Endothelial cell of umbilical vein (primary cell): ENCODE measurements at regions not wholly inside any gene's neighbourhood (a gene's known extent, or its start where the extent isn't known, plus 50 kb on each side); places are given as distances from the start of the nearest gene placed in this dataset.

Experiments used
- BruUV-seq: library from RNA; stranded (reverse); fragments of 400-500 nt; replicated peaks from 2 replicates; lab custom pipeline; 2021; lab: Mats Ljungman, UMichigan
- CTCF ChIA-PET: fragments of 300-600, 350-600 bp; sonication (Branson Sonifier 250); formaldehyde crosslinking; loops from one replicate; lab custom pipeline; 2021; ENCODE audit warnings: antibody characterized with exemption, inconsistent platforms; lab: Charles Lee
- POLR2A ChIA-PET: fragments of 300-600, 350-600 bp; sonication (Branson Sonifier 250); formaldehyde crosslinking; loops from one replicate; lab custom pipeline; 2021; ENCODE audit warnings: antibody characterized with exemption, inconsistent platforms; lab: Charles Lee
- DNase-seq: peaks from one replicate; pipeline ENCODE4 v3.0.0-alpha.2; 2011; ENCODE audit warnings: low read depth, low spot score
- FAIRE-seq: peaks from 2 replicates; lab custom pipeline; 2011; peaks lifted over from hg19 to GRCh38; lab: Jason Lieb, UNC
- H2AFZ ChIP-seq: 2 replicates; pipeline ENCODE4 v1.6.0; 2012; ENCODE audit warnings: low read depth, low read length, control low read depth, inconsistent platforms
- H3K27ac ChIP-seq: 2 replicates; pipeline ENCODE4 v1.5.1; 2011; ENCODE audit warnings: low read depth, mild to moderate bottlenecking, control low read depth, low read length, moderate library complexity; ENCODE audit not compliant: insufficient read depth
- H3K27me3 ChIP-seq, 2 experiments: 2 replicates each; pipeline versions ENCODE4 v1.6.0 to v1.6.1; 2011; ENCODE audit warnings: low read length in 2 of 2, mixed read lengths in 1 of 2; ENCODE audit not compliant: control insufficient read depth in 2 of 2, insufficient read depth in 2 of 2
- H3K36me3 ChIP-seq, 2 experiments: 2 replicates in 1 of 2; 3 replicates in 1 of 2; pipeline ENCODE4 v1.5.1; 2011; ENCODE audit warnings: low read length in 2 of 2, mild to moderate bottlenecking in 1 of 2, moderate library complexity in 1 of 2; ENCODE audit not compliant: control insufficient read depth in 2 of 2, insufficient read depth in 2 of 2; ENCODE audit errors: extremely low read depth in 1 of 2
- H3K4me1 ChIP-seq: 3 replicates; pipeline ENCODE4 v1.5.1; 2011; ENCODE audit warnings: mild to moderate bottlenecking, low read length; ENCODE audit not compliant: control insufficient read depth, insufficient read depth; ENCODE audit errors: extremely low read depth
- H3K4me2 ChIP-seq: 2 replicates; pipeline ENCODE4 v1.6.1; 2011; ENCODE audit warnings: low read length, control low read depth, mixed read lengths; ENCODE audit not compliant: insufficient read depth
- H3K4me3 ChIP-seq, 3 experiments: fragments of 200-600 bp in 1 of 3; sonication (generic), shearing (Covaris generic) in 1 of 3; replicated peaks in 1 of 3; 2 replicates each; pipeline ENCODE4 v1.5.1; 2011 to 2016; ENCODE audit warnings: control low read depth in 3 of 3, low read length in 3 of 3, mild to moderate bottlenecking in 2 of 3, inconsistent platforms in 1 of 3, low read depth in 1 of 3, moderate library complexity in 1 of 3; ENCODE audit not compliant: insufficient read depth in 1 of 3
- H3K79me2 ChIP-seq: 2 replicates; pipeline ENCODE4 v1.6.0; 2012; ENCODE audit warnings: low read length, inconsistent platforms; ENCODE audit not compliant: control insufficient read depth, insufficient read depth
- H3K9ac ChIP-seq: replicated peaks from 2 replicates; pipeline ENCODE3; 2011; ENCODE audit warnings: low read length, control low read depth; ENCODE audit not compliant: insufficient read depth; ENCODE audit errors: extremely low read depth
- H3K9me1 ChIP-seq: replicated peaks from 3 replicates; pipeline ENCODE4 v1.6.0; 2011; ENCODE audit warnings: mild to moderate bottlenecking, low read length; ENCODE audit not compliant: control insufficient read depth, insufficient read depth; ENCODE audit errors: extremely low read depth
- H3K9me3 ChIP-seq: replicated peaks from 2 replicates; pipeline ENCODE4 v1.5.1; 2012; ENCODE audit warnings: low read length, inconsistent platforms; ENCODE audit not compliant: control insufficient read depth, insufficient read depth
- H4K20me1 ChIP-seq: replicated peaks from 2 replicates; pipeline ENCODE3; 2011; ENCODE audit warnings: mild to moderate bottlenecking, low read length; ENCODE audit not compliant: control insufficient read depth, insufficient read depth; ENCODE audit errors: extremely low read depth
- EZH2 ChIP-seq: IDR thresholded peaks from 2 replicates; pipeline ENCODE4 v1.6.1; 2012; ENCODE audit warnings: borderline replicate concordance, low read depth, mild to moderate bottlenecking, moderate library complexity, low read length, inconsistent platforms; ENCODE audit not compliant: severe bottlenecking
- FOS ChIP-seq: IDR thresholded peaks from 2 replicates; pipeline ENCODE4 v1.6.1; 2011; ENCODE audit warnings: mild to moderate bottlenecking, low read length, moderate library complexity, borderline replicate concordance; ENCODE audit not compliant: insufficient read depth
- GATA2 ChIP-seq: IDR thresholded peaks from 2 replicates; pipeline ENCODE4 v1.7.0; 2011; ENCODE audit warnings: low read depth, mild to moderate bottlenecking, moderate library complexity, mixed read lengths, low read length; ENCODE audit not compliant: insufficient read length, insufficient read depth
- JUN ChIP-seq: IDR thresholded peaks from 2 replicates; pipeline ENCODE4 v1.6.1; 2011; ENCODE audit warnings: borderline replicate concordance, low read depth; ENCODE audit not compliant: insufficient read length, insufficient read depth
- MYC ChIP-seq: IDR thresholded peaks from one replicate; pipeline ENCODE4 v1.6.1; 2011; ENCODE audit warnings: mild to moderate bottlenecking, low read depth, low read length
- POLR2A ChIP-seq: IDR thresholded peaks from 2 replicates; pipeline ENCODE4 v1.6.1; 2012; ENCODE audit warnings: low read depth, mild to moderate bottlenecking, control low read depth, low read length
- POLR2AphosphoS5 ChIP-seq: IDR thresholded peaks from 2 replicates; pipeline ENCODE4 v1.6.1; 2012; ENCODE audit warnings: low read depth, mild to moderate bottlenecking, control low read depth, low read length, moderate library complexity; ENCODE audit not compliant: insufficient read depth
- dilution Hi-C: fragments of 300-500 bp; cut with MboI; formaldehyde crosslinking; loops from one replicate; pipeline ENCODE4 v1.15.0; 2019; ENCODE audit warnings: low sequenced_read_pairs; ENCODE audit not compliant: extremely low pct_ligation_motif_present
- intact Hi-C: fragments of 100-400 bp; cut with micrococcal nuclease; formaldehyde crosslinking; loops from one replicate; pipeline ENCODE4 v1.10.0; 2022
- TF ChIP-seq, protein P1 (sequence below), 2 donors: IDR thresholded peaks; 1 replicate in 1 of 2; 2 replicates in 1 of 2; pipeline ENCODE4 v1.5.1; 2011; ENCODE audit warnings: low read length in 2 of 2, mild to moderate bottlenecking in 2 of 2, moderate library complexity in 2 of 2, control low read depth in 1 of 2, inconsistent platforms in 1 of 2, low read depth in 1 of 2; ENCODE audit not compliant: insufficient read depth in 1 of 2; ENCODE audit errors: extremely low read depth in 1 of 2
- TF ChIP-seq, protein P2 (sequence below): IDR thresholded peaks from 2 replicates; pipeline ENCODE4 v1.6.1; 2011; ENCODE audit not compliant: insufficient read depth, insufficient read length

DNA sequence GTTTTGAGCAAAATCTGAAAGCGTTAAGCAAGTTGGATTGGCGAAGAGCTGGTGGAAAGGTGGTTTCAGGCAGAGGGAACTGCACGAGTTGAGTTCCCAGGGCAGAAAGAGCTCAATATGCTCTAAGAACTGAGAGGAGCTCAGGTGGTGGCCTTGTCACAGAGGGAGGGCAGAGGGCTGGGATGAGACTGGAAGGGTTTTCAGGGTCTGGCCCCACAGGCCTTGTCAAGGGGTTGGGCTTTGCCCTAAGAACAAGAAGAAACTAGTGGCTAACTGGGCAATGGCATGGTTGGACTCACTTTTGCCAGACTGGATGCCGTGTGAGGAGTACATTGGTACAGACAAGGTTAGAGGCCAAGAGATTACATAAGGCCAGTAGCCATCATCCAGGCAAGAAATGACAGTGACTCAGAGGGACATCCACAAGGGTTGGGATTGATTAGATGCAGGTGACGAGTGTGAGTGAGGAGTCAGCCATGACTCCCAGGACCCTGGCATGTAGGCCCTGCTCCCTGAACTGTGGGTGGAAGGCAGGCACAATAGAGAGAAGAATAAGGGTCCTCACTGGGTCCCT is 75.1 kb upstream of the SMIM23 start:
- no peak overlapping the region for H3K9ac ChIP-seq
- H3K27me3 ChIP-seq: peaks cover under 1 to 13% of the 10 kb centered on the region in 2 experiments
- H3K9me1 ChIP-seq: no peaks in the 10 kb centered on the region
- H3K27ac ChIP-seq: no peak overlapping the region
- H3K79me2 ChIP-seq: no peaks in the 10 kb centered on the region
- no peak overlapping the region for H2AFZ ChIP-seq
- H3K4me1 ChIP-seq: no peaks in the 10 kb centered on the region
- no TSS peak for BruUV-seq
- intact Hi-C loops: no loop called here
- H3K4me2 ChIP-seq: no peak overlapping the region
- DNase-seq (no peak), FAIRE-seq (no peak)
- TF ChIP-seq EZH2 (no peak), JUN (no peak), FOS (no peak), POLR2AphosphoS5 (no peak), POLR2A (no peak), MYC (no peak), GATA2 (no peak)
- TF ChIP-seq, protein P1, sequence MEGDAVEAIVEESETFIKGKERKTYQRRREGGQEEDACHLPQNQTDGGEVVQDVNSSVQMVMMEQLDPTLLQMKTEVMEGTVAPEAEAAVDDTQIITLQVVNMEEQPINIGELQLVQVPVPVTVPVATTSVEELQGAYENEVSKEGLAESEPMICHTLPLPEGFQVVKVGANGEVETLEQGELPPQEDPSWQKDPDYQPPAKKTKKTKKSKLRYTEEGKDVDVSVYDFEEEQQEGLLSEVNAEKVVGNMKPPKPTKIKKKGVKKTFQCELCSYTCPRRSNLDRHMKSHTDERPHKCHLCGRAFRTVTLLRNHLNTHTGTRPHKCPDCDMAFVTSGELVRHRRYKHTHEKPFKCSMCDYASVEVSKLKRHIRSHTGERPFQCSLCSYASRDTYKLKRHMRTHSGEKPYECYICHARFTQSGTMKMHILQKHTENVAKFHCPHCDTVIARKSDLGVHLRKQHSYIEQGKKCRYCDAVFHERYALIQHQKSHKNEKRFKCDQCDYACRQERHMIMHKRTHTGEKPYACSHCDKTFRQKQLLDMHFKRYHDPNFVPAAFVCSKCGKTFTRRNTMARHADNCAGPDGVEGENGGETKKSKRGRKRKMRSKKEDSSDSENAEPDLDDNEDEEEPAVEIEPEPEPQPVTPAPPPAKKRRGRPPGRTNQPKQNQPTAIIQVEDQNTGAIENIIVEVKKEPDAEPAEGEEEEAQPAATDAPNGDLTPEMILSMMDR (IDR thresholded peaks at IDR 0.05; ENCODE audit: extremely low read depth in 1 of 2, insufficient read depth in 1 of 2, low read depth in 1 of 2, low read length in 2 of 2): no peak
- TF ChIP-seq, protein P2, sequence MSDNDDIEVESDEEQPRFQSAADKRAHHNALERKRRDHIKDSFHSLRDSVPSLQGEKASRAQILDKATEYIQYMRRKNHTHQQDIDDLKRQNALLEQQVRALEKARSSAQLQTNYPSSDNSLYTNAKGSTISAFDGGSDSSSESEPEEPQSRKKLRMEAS: no peak
- H3K36me3 ChIP-seq: no peaks in the 10 kb centered on the region
- ChIA-PET POLR2A (no interaction called here), CTCF (interaction anchor here (2.1 kb wide), 1 partner anchor 23 kb away, joined by 4 read pairs; no protein-coding TSS in a partner anchor)
- dilution Hi-C loops: no loop called here
- H4K20me1 ChIP-seq: no peaks in the 10 kb centered on the region
- H3K4me3 ChIP-seq: no peak overlapping the region
- no peaks in the 10 kb centered on the region for H3K9me3 ChIP-seq
